Smooth muscle cell (in vitro differentiated cells): ENCODE measurements at regions not wholly inside any gene's neighbourhood (a gene's known extent, or its start where the extent isn't known, plus 50 kb on each side); places are given as distances from the start of the nearest gene placed in this dataset.

Experiments used
- DNase-seq: peaks from one replicate; lab custom pipeline; 2025; ENCODE audit not compliant: unreplicated experiment; lab: John Stamatoyannopoulos, UW
- H2AFZ ChIP-seq: fragments of 200-600 bp; sonication (generic); 2 replicates; pipeline ENCODE4 v1.6.0; 2016; ENCODE audit warnings: antibody characterized with exemption, low read depth, mild to moderate bottlenecking
- H3F3A ChIP-seq: fragments of 200-600 bp; sonication (generic); 2 replicates; pipeline ENCODE4 v1.6.0; 2017; ENCODE audit warnings: antibody characterized with exemption, low read depth
- H3K27ac ChIP-seq: fragments of 200-600 bp; sonication (generic); 2 replicates; pipeline ENCODE4 v1.5.1; 2016; ENCODE audit warnings: low read depth, mild to moderate bottlenecking
- H3K27me3 ChIP-seq: fragments of 200-600 bp; sonication (generic); 2 replicates; pipeline ENCODE4 v1.6.1; 2016; ENCODE audit warnings: low read depth, mild to moderate bottlenecking
- H3K36me3 ChIP-seq: fragments of 200-600 bp; sonication (generic); 2 replicates; pipeline ENCODE4 v1.5.1; 2016; ENCODE audit warnings: low read depth
- H3K4me1 ChIP-seq: fragments of 200-600 bp; sonication (generic); 2 replicates; pipeline ENCODE4 v1.5.1; 2016; ENCODE audit warnings: low read depth
- H3K4me2 ChIP-seq: fragments of 200-600 bp; sonication (generic); 2 replicates; pipeline ENCODE4 v1.6.0; 2016; ENCODE audit warnings: mild to moderate bottlenecking
- H3K4me3 ChIP-seq: fragments of 200-600 bp; sonication (generic); 2 replicates; pipeline ENCODE4 v1.5.1; 2016; ENCODE audit warnings: mild to moderate bottlenecking
- H3K79me2 ChIP-seq: fragments of 200-600 bp; sonication (generic); 2 replicates; pipeline ENCODE4 v1.6.0; 2016; ENCODE audit warnings: low read depth, mild to moderate bottlenecking
- H3K9ac ChIP-seq: fragments of 200-600 bp; sonication (generic); 2 replicates; pipeline ENCODE4 v1.6.0; 2016; ENCODE audit warnings: low read depth
- H3K9me3 ChIP-seq: fragments of 200-600 bp; sonication (generic); replicated peaks from 2 replicates; pipeline ENCODE4 v1.5.1; 2016; ENCODE audit warnings: low read depth
- H4K20me1 ChIP-seq: fragments of 200-600 bp; sonication (generic); 2 replicates; pipeline ENCODE4 v1.6.0; 2016; ENCODE audit warnings: low read depth
- WGBS: methylation state at CpG from one replicate; pipeline ENCODE4 v1.1.7; 2016; ENCODE audit warnings: low lambda C conversion rate; 5-methylcytosine and 5-hydroxymethylcytosine counted together
- TF ChIP-seq, protein P1 (sequence below): fragments of 200-600 bp; sonication (generic); IDR thresholded peaks from 2 replicates; pipeline ENCODE4 v1.5.1; 2017; ENCODE audit warnings: borderline replicate concordance, mild to moderate bottlenecking, antibody characterized with exemption; ENCODE audit not compliant: insufficient read depth, poor library complexity, severe bottlenecking

DNA sequence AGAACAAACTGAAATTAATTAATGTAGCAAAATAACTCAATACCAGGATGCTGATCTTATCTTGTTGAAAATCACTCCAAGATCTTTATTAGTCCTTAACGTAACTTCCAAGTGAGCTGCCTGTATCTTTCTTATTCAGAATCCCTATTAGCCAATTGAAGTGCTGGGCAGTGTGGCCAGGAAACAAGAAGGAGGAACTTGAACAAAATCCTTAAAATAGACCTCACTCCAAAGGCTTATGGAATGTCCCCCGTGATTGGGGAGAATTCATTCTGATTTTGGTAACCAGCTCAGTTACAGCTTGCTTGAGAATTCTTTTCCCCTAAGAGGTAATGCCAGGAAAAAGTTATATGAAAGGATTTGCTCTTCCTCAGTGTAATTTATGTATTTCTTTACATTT is 171.0 kb downstream of the DEPDC1B start:
- 81% methylated on average over 2 of the region's 2 CpGs for WGBS
- Histone ChIP-seq H4K20me1 (no peaks in the 10 kb centered on the region), H3K27ac (no peak overlapping the region)

GRCh38 chr5:60527072-60527471 is 172.9 kb downstream of the DEPDC1B start:
- Histone ChIP-seq H3K9ac (no peak overlapping the region), H2AFZ (no peak overlapping the region), H3K4me2 (no peak overlapping the region), H4K20me1 (no peaks in the 10 kb centered on the region), H3K79me2 (no peaks in the 10 kb centered on the region), H3K4me1 (peaks cover 5% of the 10 kb centered on the region), H3K27me3 (no peaks in the 10 kb centered on the region), H3K27ac (no peak overlapping the region), H3F3A (peaks cover 4% of the 10 kb centered on the region), H3K4me3 (no peak overlapping the region), H3K36me3 (no peaks in the 10 kb centered on the region), H3K9me3 (no peaks in the 10 kb centered on the region)
- WGBS: 76% methylated on average over 5 of the region's 5 CpGs
- no peak for DNase-seq
- TF ChIP-seq, protein P1, sequence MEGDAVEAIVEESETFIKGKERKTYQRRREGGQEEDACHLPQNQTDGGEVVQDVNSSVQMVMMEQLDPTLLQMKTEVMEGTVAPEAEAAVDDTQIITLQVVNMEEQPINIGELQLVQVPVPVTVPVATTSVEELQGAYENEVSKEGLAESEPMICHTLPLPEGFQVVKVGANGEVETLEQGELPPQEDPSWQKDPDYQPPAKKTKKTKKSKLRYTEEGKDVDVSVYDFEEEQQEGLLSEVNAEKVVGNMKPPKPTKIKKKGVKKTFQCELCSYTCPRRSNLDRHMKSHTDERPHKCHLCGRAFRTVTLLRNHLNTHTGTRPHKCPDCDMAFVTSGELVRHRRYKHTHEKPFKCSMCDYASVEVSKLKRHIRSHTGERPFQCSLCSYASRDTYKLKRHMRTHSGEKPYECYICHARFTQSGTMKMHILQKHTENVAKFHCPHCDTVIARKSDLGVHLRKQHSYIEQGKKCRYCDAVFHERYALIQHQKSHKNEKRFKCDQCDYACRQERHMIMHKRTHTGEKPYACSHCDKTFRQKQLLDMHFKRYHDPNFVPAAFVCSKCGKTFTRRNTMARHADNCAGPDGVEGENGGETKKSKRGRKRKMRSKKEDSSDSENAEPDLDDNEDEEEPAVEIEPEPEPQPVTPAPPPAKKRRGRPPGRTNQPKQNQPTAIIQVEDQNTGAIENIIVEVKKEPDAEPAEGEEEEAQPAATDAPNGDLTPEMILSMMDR: no peak

More for the DNA sequence above, 171.0 kb downstream of the DEPDC1B start:
- no peaks in the 10 kb centered on the region for H3F3A ChIP-seq
- TF ChIP-seq, protein P1: no peak
- DNase-seq: no peak
- no peak overlapping the region for H3K4me3 ChIP-seq
- no peaks in the 10 kb centered on the region for H3K9me3 ChIP-seq
- no peak overlapping the region for H3K4me2 ChIP-seq
- no peaks in the 10 kb centered on the region for H3K4me1 ChIP-seq
- H3K9ac ChIP-seq: no peak overlapping the region
- H3K36me3 ChIP-seq: no peaks in the 10 kb centered on the region
- H3K27me3 ChIP-seq: no peaks in the 10 kb centered on the region
- H2AFZ ChIP-seq: no peak overlapping the region
- H3K79me2 ChIP-seq: no peaks in the 10 kb centered on the region

DNA sequence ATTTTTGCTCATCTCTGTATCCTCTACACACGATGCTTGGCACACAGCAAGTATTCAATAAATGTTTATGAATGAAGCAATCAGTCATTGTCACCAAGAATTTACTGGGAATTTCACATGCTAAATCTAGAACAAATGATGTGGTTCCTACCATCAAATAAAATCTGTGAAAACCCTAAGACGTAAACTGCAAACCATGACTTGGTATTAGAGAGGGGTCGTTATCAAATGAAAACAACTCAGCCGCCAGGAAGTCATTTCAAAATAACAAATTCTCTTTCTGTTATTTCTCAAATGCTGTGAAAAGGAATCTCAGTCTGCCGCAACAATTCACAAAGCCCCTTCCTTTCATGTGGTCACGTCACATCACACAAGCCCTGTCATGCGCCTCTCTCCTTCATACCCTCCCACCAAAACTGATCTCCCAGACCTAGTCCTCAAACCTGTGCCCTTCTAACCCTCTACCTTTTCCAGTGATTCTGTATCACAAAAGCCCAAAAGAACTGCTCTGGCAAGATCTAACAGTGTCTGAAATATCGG is 173.6 kb downstream of the DEPDC1B start:
- Histone ChIP-seq H3K4me2 (no peak overlapping the region), H4K20me1 (no peaks in the 10 kb centered on the region), H3K36me3 (no peaks in the 10 kb centered on the region), H3K27ac (no peak overlapping the region), H3K9me3 (no peaks in the 10 kb centered on the region), H3K79me2 (no peaks in the 10 kb centered on the region), H3K27me3 (no peaks in the 10 kb centered on the region), H3F3A (peaks cover 10% of the 10 kb centered on the region), H3K4me1 (peaks cover 11% of the 10 kb centered on the region), H3K4me3 (no peak overlapping the region), H2AFZ (no peak overlapping the region), H3K9ac (no peak overlapping the region)
- DNase-seq: no peak
- TF ChIP-seq, protein P1: no peak
- 58% methylated on average over 8 of the region's 8 CpGs for WGBS

GRCh38 chr5:60522292-60522905 is 177.6 kb downstream of the DEPDC1B start:
- Histone ChIP-seq H3K4me3 (no peak overlapping the region), H3K27me3 (no peaks in the 10 kb centered on the region), H3K4me1 (peaks cover 17% of the 10 kb centered on the region), H3K9ac (peak overlapping the region; percentile 23), H3K4me2 (peak overlapping the region; percentile 56), H3K36me3 (no peaks in the 10 kb centered on the region), H3F3A (peaks cover 13% of the 10 kb centered on the region), H2AFZ (peak overlapping the region; percentile 58), H4K20me1 (no peaks in the 10 kb centered on the region), H3K9me3 (no peaks in the 10 kb centered on the region), H3K27ac (peak overlapping the region; percentile 68), H3K79me2 (no peaks in the 10 kb centered on the region)
- TF ChIP-seq, protein P1: no peak
- DNase-seq: no peak
- WGBS: 66% methylated on average over 4 of the region's 4 CpGs
